ENCODE measurements at regions not wholly inside any gene's neighbourhood (a gene's known extent, or its start where the extent isn't known, plus 50 kb on each side); places are given as distances from the start of the nearest gene placed in this dataset.

DNA sequence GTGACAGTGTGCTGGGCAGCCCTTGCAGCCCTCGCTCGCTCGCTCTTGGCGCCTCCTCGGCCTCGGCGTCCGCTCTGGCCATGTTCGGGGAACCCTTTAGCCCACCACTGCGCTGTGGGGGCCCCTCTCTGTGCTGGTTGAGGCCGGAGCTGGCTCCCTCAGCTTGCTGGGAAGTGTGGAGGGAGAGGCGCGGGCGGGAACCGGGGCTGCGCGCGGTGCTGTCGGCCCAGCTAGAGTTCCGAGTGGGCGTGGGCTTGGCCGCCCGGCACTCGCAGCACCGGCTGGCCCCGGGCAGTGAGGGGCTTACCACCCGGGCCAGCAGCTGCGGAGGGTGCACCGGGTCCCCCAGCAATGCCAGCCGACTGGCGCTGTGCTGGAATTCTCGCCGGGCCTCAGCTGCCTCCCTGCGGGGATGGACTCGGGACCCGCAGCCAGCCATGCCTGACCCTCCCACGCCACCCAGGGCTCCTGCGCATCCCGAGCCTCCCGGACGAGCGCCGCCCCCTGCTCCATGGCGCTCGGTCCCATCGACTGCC lies 770.1 kb upstream of the GALNTL6 start:
- H3K4me1 Mint-ChIP-seq (ENCODE audit: low read depth) = no peaks in the 10 kb centered on the region
- no peak for DNase-seq
- H3K36me3 Mint-ChIP-seq (ENCODE audit: low read depth) = no peaks in the 10 kb centered on the region

DNA sequence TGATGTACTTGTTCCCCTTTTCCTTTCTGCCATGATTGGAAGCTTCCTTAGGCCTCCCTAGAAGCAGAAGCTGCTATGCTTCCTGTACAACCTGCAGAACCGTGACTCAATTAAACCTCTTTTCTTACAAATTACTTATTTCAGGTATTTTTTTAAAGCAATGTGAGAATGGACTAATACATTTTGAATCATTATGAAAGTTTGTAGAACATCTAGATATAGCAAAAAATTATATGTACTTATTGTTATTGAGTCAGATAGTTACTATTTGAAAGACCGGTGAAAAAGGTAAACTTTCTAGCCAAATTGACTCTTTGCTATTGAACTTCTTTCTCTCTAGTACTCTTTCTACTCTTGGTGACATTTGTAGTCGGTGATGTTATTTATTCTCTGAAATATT lies 777.3 kb upstream of the GALNTL6 start:
- intact Hi-C loops (cut with micrococcal nuclease) = no loop called here
- CTCF ChIA-PET = no interaction called here
- Mint-ChIP-seq H3K4me3 (no peak overlapping the region), H3K4me1 (ENCODE audit: low read depth) (no peaks in the 10 kb centered on the region), H3K9me3 (no peaks in the 10 kb centered on the region), H3K27ac (no peak overlapping the region), H3K36me3 (ENCODE audit: low read depth) (no peaks in the 10 kb centered on the region), H3K27me3 (ENCODE audit: low read depth) (no peaks in the 10 kb centered on the region)
- no peak for DNase-seq

More for the DNA sequence above, 770.1 kb upstream of the GALNTL6 start:
- H3K9me3 Mint-ChIP-seq = peaks cover 5% of the 10 kb centered on the region
- intact Hi-C loops (cut with micrococcal nuclease) = no loop called here
- H3K27me3 Mint-ChIP-seq (ENCODE audit: low read depth) = no peaks in the 10 kb centered on the region
- CTCF ChIA-PET = no interaction called here
- H3K27ac Mint-ChIP-seq = no peak overlapping the region
- H3K4me3 Mint-ChIP-seq = no peak overlapping the region

DNA sequence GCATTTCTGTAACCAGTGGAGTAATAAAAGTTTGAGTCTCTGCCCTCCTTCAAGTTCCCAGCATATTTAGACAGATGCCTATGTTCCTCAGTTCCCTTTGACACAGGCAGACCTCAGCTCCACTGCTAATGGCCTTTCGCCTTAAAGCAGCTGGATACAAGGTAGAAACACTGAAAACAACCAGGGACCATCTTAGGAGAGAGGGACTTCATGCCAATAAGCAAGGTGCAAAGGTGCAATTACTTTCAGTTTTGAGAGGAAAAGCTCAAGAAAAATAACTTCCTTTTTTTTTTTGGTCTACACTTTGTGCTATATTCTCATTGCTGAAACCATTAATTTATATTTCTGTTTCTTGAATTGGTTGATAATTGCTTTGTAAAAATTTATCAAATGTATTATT lies 781.9 kb upstream of the GALNTL6 start:
- Mint-ChIP-seq H3K27ac (no peak overlapping the region), H3K4me3 (no peak overlapping the region), H3K27me3 (ENCODE audit: low read depth) (no peaks in the 10 kb centered on the region), H3K36me3 (ENCODE audit: low read depth) (no peaks in the 10 kb centered on the region), H3K9me3 (peaks cover 8% of the 10 kb centered on the region), H3K4me1 (ENCODE audit: low read depth) (no peaks in the 10 kb centered on the region)
- no peak for DNase-seq
- intact Hi-C loops (cut with micrococcal nuclease) = no loop called here
- CTCF ChIA-PET = interaction anchor here (0.6 kb wide), 1 partner anchor 746 kb away, joined by 3 read pairs; no protein-coding TSS in a partner anchor

DNA sequence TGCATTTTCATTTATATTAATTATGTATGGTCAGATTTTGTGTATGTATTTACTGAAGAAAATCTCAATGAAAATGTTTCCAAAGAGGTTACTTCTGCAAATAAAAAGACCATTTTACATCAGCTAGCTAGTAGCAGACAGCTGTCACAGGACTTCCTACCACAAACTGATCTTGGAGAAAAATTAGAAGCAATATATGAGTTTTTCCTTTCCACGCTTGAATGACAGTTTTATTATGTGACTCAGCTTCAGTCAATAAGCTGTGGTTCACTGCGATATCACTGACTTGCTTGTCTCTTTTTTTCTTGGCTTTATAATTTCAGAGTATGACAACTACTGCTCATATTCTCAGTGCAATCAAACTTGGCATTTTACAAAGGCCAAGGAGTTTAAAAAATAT lies 787.4 kb upstream of the GALNTL6 start:
- H3K4me3 Mint-ChIP-seq = no peak overlapping the region
- CTCF ChIA-PET = no interaction called here
- intact Hi-C loops (cut with micrococcal nuclease) = no loop called here
- no peaks in the 10 kb centered on the region for H3K27me3 Mint-ChIP-seq (ENCODE audit: low read depth)
- H3K27ac Mint-ChIP-seq = no peak overlapping the region
- no peak for DNase-seq
- H3K9me3 Mint-ChIP-seq = peaks cover 8% of the 10 kb centered on the region
- H3K4me1 Mint-ChIP-seq (ENCODE audit: low read depth) = no peaks in the 10 kb centered on the region
- no peaks in the 10 kb centered on the region for H3K36me3 Mint-ChIP-seq (ENCODE audit: low read depth)

DNA sequence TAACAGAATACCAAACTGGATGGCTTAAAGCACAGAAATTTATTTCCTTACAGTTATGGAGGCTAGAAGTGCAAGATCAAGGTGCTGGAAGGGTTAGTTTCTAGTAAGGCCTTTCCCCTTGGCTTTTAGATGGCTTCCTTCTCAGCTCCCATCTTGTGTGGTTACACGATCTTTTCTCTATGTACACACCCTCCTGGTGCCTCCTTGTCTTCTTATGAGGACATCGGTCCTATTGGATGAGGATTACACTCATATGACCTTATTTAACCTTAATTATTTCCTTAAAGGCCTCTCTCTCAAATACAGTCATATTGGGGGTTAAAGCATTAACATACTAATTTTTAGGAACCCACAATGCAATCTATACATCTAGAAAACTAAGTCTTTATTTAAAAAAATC lies 787.9 kb upstream of the GALNTL6 start:
- Mint-ChIP-seq H3K36me3 (ENCODE audit: low read depth) (no peaks in the 10 kb centered on the region), H3K9me3 (peaks cover 6% of the 10 kb centered on the region), H3K27me3 (ENCODE audit: low read depth) (no peaks in the 10 kb centered on the region), H3K27ac (no peak overlapping the region), H3K4me1 (ENCODE audit: low read depth) (no peaks in the 10 kb centered on the region), H3K4me3 (no peak overlapping the region)
- no peak for DNase-seq
- CTCF ChIA-PET = no interaction called here
- intact Hi-C loops (cut with micrococcal nuclease) = no loop called here

GRCh38 chr4:171024720-171025303 lies 788.4 kb upstream of the GALNTL6 start:
- H3K4me3 Mint-ChIP-seq = no peak overlapping the region
- intact Hi-C loops (cut with micrococcal nuclease) = no loop called here
- no peak for DNase-seq
- CTCF ChIA-PET = no interaction called here
- no peak overlapping the region for H3K27ac Mint-ChIP-seq
- H3K4me1 Mint-ChIP-seq (ENCODE audit: low read depth) = no peaks in the 10 kb centered on the region
- H3K27me3 Mint-ChIP-seq (ENCODE audit: low read depth) = no peaks in the 10 kb centered on the region
- no peaks in the 10 kb centered on the region for H3K36me3 Mint-ChIP-seq (ENCODE audit: low read depth)
- peaks cover 3% of the 10 kb centered on the region for H3K9me3 Mint-ChIP-seq

GRCh38 chr4:171022824-171023230 lies 790.4 kb upstream of the GALNTL6 start:
- Mint-ChIP-seq H3K36me3 (ENCODE audit: low read depth) (no peaks in the 10 kb centered on the region), H3K4me1 (ENCODE audit: low read depth) (no peaks in the 10 kb centered on the region), H3K9me3 (no peaks in the 10 kb centered on the region), H3K4me3 (no peak overlapping the region), H3K27me3 (ENCODE audit: low read depth) (no peaks in the 10 kb centered on the region), H3K27ac (no peak overlapping the region)
- CTCF ChIA-PET = no interaction called here
- no peak for DNase-seq
- intact Hi-C loops (cut with micrococcal nuclease) = no loop called here

GRCh38 chr4:171017593-171017992 lies 795.6 kb upstream of the GALNTL6 start:
- H3K4me1 Mint-ChIP-seq (ENCODE audit: low read depth) = no peaks in the 10 kb centered on the region
- intact Hi-C loops (cut with micrococcal nuclease) = no loop called here
- no peak overlapping the region for H3K27ac Mint-ChIP-seq
- H3K9me3 Mint-ChIP-seq = no peaks in the 10 kb centered on the region
- H3K4me3 Mint-ChIP-seq = no peak overlapping the region
- CTCF ChIA-PET = no interaction called here
- no peaks in the 10 kb centered on the region for H3K27me3 Mint-ChIP-seq (ENCODE audit: low read depth)
- no peak for DNase-seq
- no peaks in the 10 kb centered on the region for H3K36me3 Mint-ChIP-seq (ENCODE audit: low read depth)

- H3K4me1 Mint-ChIP-seq (ENCODE audit: low read depth) = no peaks in the 10 kb centered on the region
- intact Hi-C loops (cut with micrococcal nuclease) = no loop called here
- H3K27me3 Mint-ChIP-seq (ENCODE audit: low read depth) = no peaks in the 10 kb centered on the region
- DNase-seq = no peak
- CTCF ChIA-PET = no interaction called here
- H3K36me3 Mint-ChIP-seq (ENCODE audit: low read depth) = no peaks in the 10 kb centered on the region
- peaks cover 2% of the 10 kb centered on the region for H3K9me3 Mint-ChIP-seq
- H3K4me3 Mint-ChIP-seq = no peak overlapping the region
- no peak overlapping the region for H3K27ac Mint-ChIP-seq
Measured at GRCh38 chr4:171016145-171016544, 797.1 kb upstream of the GALNTL6 start.

- Mint-ChIP-seq H3K9me3 (peaks cover 4% of the 10 kb centered on the region), H3K4me3 (no peak overlapping the region), H3K36me3 (ENCODE audit: low read depth) (no peaks in the 10 kb centered on the region), H3K4me1 (ENCODE audit: low read depth) (no peaks in the 10 kb centered on the region), H3K27ac (no peak overlapping the region), H3K27me3 (ENCODE audit: low read depth) (no peaks in the 10 kb centered on the region)
- CTCF ChIA-PET = no interaction called here
- no peak for DNase-seq
- intact Hi-C loops (cut with micrococcal nuclease) = no loop called here
Measured at GRCh38 chr4:171015441-171015840, 797.8 kb upstream of the GALNTL6 start.

- DNase-seq = no peak
- no peak overlapping the region for H3K4me3 Mint-ChIP-seq
- H3K27ac Mint-ChIP-seq = no peak overlapping the region
- H3K36me3 Mint-ChIP-seq (ENCODE audit: low read depth) = no peaks in the 10 kb centered on the region
- CTCF ChIA-PET = no interaction called here
- H3K27me3 Mint-ChIP-seq (ENCODE audit: low read depth) = no peaks in the 10 kb centered on the region
- no peaks in the 10 kb centered on the region for H3K4me1 Mint-ChIP-seq (ENCODE audit: low read depth)
- H3K9me3 Mint-ChIP-seq = peaks cover 4% of the 10 kb centered on the region
- intact Hi-C loops (cut with micrococcal nuclease) = no loop called here
Measured at GRCh38 chr4:171007618-171008390, 805.4 kb upstream of the GALNTL6 start.

GRCh38 chr4:171002246-171002645 lies 811.0 kb upstream of the GALNTL6 start:
- no peak for DNase-seq
- intact Hi-C loops (cut with micrococcal nuclease) = no loop called here
- Mint-ChIP-seq H3K9me3 (peaks cover 2% of the 10 kb centered on the region), H3K4me1 (ENCODE audit: low read depth) (no peaks in the 10 kb centered on the region), H3K36me3 (ENCODE audit: low read depth) (no peaks in the 10 kb centered on the region), H3K4me3 (no peak overlapping the region), H3K27me3 (ENCODE audit: low read depth) (no peaks in the 10 kb centered on the region), H3K27ac (no peak overlapping the region)
- CTCF ChIA-PET = no interaction called here

GRCh38 chr4:170990989-170991589 lies 822.1 kb upstream of the GALNTL6 start:
- H3K27me3 Mint-ChIP-seq (ENCODE audit: low read depth) = no peaks in the 10 kb centered on the region
- H3K36me3 Mint-ChIP-seq (ENCODE audit: low read depth) = no peaks in the 10 kb centered on the region
- no peaks in the 10 kb centered on the region for H3K4me1 Mint-ChIP-seq (ENCODE audit: low read depth)
- no peak overlapping the region for H3K4me3 Mint-ChIP-seq
- intact Hi-C loops (cut with micrococcal nuclease) = loop anchor here (5.0 kb wide), 1 partner anchor 1841 kb away; no protein-coding TSS in a partner anchor
- CTCF ChIA-PET = interaction anchor here (1.8 kb wide), 1 partner anchor 13 kb away, joined by 4 read pairs; no protein-coding TSS in a partner anchor
- peaks cover 2% of the 10 kb centered on the region for H3K9me3 Mint-ChIP-seq
- H3K27ac Mint-ChIP-seq = no peak overlapping the region
- DNase-seq = peak; percentile 4
